ENCODE measurements at regions not wholly inside any gene's neighbourhood (a gene's known extent, or its start where the extent isn't known, plus 50 kb on each side); places are given as distances from the start of the nearest gene placed in this dataset.

- TF ChIP-seq GATA2 (IDR thresholded peaks at IDR 0.05; ENCODE audit: low read depth, low read length) (no peak), GATA3 (IDR thresholded peaks at IDR 0.05; ENCODE audit: low read depth, low read length) (no peak)
Observed at GRCh38 chr2:139359818-139360217, 579.6 kb upstream of the NXPH2 start.
